HG03108 (cell line): ENCODE measurements at regions not wholly inside any gene's neighbourhood (a gene's known extent, or its start where the extent isn't known, plus 50 kb on each side); places are given as distances from the start of the nearest gene placed in this dataset.

Source experiments
- ATAC-seq: cut with Tn5 transposase; IDR thresholded peaks from one replicate; pipeline ENCODE4 v1.9.1; 2021; ENCODE audit warnings: moderate library complexity; ENCODE audit not compliant: unreplicated experiment

GRCh38 chr1:229760478-229760996 is 134.5 kb downstream of the URB2 start:
- ATAC-seq = no peak

DNA sequence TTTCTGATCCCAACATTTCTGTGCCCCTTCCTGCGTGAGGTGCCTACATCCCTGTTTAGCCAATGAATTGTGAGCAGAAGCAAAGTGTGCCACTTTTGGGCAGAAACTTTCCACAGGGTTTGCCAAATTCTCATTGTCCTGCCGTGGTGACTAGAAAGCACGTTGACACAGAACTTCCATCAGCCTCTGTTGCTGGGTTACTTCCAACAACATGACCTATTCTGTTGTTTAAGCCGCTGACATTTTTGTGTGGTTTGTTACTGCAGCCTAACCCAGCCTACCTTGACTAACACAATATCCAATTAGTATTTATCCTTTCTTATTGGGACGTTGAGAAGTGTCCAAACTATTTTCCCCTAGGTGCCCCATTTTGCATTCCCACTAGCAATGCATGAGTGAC is 136.8 kb downstream of the URB2 start:
- ATAC-seq = no peak

GRCh38 chr1:229768232-229768631 is 142.2 kb downstream of the URB2 start:
- no peak for ATAC-seq

- ATAC-seq = no peak
These were observed 143.0 kb downstream of the URB2 start for GRCh38 chr1:229769006-229769405.

DNA sequence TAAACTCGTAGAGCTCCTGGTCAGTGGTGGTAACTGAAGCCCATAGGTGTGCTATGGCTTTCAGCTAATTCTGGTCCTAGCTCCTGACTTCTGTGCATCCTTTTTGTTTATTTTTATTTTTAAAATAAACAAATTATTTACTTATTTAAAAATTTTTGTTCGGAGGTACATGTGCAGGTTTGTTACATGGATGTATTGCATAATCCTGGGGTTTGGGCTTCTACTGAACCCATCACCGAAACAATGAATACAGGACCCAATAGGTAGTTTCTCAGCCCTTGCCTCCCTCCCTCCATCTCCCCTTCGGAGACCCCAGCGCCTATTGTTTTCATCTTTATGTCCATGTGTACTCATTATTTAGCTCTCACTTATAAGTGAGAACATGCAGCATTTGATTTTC is 143.8 kb downstream of the URB2 start:
- no peak for ATAC-seq

GRCh38 chr1:229778794-229779193 is 152.7 kb downstream of the URB2 start:
- ATAC-seq = no peak

- ATAC-seq = no peak
These were observed 155.4 kb downstream of the URB2 start for GRCh38 chr1:229781453-229781852.

DNA sequence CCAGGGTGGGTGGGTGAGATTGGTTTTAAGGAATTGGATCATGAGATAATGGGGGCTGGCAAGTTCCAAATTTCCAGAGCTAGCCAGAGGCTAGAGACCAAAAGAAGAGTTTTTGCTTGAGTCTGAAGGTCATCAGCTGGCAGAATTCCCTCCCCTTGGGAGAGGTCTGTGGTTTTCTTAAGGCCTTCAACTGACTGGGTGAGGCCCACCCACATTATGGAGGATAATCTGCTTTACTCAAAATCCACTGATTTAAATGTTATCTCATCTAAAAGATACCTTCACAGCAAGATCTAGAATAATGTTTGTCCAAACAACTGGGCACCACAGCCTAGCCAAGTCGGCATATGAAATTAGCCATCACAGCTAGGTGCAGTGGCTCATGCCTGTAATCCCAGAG is 156.4 kb downstream of the URB2 start:
- no peak for ATAC-seq

DNA sequence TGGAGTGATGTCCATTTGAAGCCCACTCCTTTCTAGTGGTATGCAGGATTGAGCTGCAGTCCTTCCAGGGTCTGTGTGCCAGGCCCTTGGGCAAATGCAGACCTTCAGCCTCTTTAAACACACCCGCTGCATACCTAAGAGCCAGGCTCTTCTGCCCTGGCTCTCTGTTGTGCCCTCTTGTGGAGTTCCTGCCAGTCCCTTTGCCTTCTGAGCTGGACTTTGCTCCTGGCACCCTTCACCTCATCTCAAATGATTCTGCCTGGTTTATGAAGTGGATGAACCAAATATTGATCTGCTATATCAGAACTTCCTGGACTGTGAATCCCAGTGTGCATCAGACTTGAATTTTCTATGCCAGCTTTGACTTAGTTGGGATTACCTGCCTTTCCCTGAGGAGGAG is 158.8 kb downstream of the URB2 start:
- no peak for ATAC-seq

DNA sequence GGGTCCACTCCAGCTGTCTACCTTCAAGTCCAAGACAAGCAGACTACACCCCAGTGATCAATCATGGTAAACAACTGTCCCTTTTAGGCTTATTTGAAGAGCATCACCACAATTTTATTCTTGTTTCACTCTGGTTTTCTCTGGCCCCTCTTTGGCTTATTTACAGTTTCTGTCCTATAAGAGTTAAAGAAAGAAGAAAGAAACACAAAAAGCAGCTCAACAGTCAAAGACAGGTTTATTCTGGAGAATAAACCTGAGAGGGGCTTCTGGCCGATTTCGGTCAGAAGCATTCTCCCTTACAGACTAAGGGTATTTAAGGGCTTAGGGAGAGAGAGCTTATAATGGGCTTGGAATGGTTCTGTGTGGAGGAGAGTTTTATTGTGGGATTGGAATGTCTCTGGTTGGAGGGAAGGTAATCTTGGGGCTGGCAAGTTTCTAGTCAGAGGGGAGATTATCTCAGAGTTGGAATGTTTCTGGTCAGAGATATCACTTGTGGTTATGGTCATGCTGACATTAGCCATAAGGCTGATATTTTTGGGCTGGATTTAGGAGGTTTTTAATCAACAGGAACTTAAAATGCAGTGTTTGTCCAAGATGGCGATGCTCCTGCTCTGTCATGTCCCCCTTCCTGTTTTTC is 161.0 kb downstream of the URB2 start:
- ATAC-seq = no peak

GRCh38 chr1:229788004-229788403 is 162.0 kb downstream of the URB2 start:
- ATAC-seq = no peak

DNA sequence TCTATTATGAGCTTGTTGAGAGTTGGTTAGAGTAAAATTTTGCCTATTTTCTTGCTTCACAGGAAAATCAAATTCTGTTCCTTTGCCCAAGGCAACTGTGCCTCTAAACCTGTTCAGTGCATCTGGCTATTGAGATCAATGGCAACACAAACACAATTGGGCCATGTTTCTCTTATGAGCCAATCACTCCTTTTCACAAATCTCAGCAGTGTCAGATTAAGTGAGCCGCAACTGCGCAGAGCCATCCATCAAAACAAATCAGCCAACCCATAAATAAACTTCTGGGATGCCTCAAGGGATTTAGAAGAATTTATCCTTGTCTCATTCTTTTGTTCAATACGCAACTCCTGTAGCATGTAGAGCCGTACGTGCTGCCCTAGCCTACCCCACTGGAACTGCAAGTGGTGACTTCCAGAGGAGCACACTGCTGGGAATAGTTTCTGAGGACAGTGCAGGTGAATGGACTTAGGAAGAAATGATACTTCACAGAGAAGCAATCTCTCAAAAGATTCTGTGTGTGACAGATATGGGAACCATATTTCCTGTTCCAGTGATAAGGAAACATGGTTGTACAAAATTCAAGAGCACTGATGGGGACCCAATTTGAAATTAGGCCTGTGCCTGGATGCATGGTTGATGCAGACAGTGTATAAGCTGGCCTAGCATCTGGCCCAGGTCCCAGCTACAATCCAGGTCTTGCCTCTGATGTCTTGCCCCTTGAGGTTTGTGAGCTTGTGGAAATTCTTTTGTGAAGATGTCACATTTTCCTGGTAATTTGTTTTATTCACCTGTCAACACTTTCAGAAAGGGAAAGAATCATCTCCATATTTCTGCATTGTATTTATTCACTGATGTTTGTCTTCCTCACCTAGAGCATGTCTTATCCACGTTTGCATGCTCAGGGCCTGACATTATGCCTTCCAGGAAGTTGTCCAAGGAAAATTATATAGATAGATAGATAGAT is 166.2 kb downstream of the URB2 start:
- ATAC-seq = no peak

DNA sequence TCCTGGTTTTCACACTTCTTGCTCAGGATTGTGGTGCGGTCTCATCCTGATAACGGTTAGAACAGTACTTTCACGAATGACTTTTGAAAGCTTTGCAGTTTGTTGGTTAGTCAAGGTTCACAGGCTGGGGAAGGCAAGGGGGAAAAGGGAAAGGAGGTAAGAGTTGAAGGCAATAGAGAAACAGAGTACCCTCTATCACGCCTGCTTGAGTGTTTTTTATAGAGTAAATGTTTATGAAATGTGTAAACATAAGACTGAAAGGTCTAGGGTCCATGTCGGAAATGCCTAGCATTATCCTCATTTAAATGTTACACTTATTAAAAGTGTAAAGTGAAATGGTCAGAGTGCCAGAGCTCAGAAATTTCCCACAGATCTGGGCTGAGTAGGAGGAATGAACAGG is 167.4 kb downstream of the URB2 start:
- no peak for ATAC-seq

- ATAC-seq = no peak
These were observed 172.5 kb downstream of the URB2 start for GRCh38 chr1:229798558-229798957.

GRCh38 chr1:229803626-229804217 is 177.7 kb downstream of the URB2 start:
- ATAC-seq = no peak

GRCh38 chr1:229808272-229808671 is 182.2 kb downstream of the URB2 start:
- ATAC-seq = no peak

- no peak for ATAC-seq
These were observed 184.1 kb downstream of the URB2 start for GRCh38 chr1:229810140-229810539.

DNA sequence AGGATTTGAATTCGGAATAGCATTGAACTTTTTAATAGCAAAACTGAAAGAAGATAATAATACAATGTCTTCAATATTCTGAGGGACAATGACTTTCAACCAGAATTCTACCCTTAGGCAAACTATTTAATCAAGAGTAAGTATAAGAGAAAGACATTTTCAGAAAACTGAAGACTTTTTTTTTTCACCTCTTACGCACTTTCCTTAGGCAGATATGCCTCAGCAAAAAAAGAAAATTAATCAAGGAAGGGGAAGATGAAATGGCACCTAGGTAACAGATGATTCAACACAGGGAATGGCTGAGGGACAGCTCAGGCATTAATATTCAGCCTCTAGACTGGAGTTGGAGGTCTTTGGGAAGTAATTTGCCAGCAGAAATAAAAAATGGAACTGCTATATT is 184.9 kb downstream of the URB2 start:
- no peak for ATAC-seq

GRCh38 chr1:229812148-229812547 is 186.1 kb downstream of the URB2 start:
- ATAC-seq = no peak

GRCh38 chr1:229812693-229813092 is 186.6 kb downstream of the URB2 start:
- no peak for ATAC-seq

GRCh38 chr1:229815076-229815475 is 189.0 kb downstream of the URB2 start:
- no peak for ATAC-seq

GRCh38 chr1:229815961-229816360 is 189.9 kb downstream of the URB2 start:
- no peak for ATAC-seq
